ENCODE measurements at regions not wholly inside any gene's neighbourhood (a gene's known extent, or its start where the extent isn't known, plus 50 kb on each side); places are given as distances from the start of the nearest gene placed in this dataset.

- TF ChIP-seq CTCF (IDR thresholded peaks at IDR 0.05): no peak
- no peak for TF ChIP-seq POLR2A (IDR thresholded peaks at IDR 0.05)
- TF ChIP-seq POLR2AphosphoS5 (IDR thresholded peaks at IDR 0.05): no peak
Measured at GRCh38 chr14:61939776-61940175, 177.6 kb downstream of the SNAPC1 start.
